ENCODE measurements at regions not wholly inside any gene's neighbourhood (a gene's known extent, or its start where the extent isn't known, plus 50 kb on each side); places are given as distances from the start of the nearest gene placed in this dataset.

DNA sequence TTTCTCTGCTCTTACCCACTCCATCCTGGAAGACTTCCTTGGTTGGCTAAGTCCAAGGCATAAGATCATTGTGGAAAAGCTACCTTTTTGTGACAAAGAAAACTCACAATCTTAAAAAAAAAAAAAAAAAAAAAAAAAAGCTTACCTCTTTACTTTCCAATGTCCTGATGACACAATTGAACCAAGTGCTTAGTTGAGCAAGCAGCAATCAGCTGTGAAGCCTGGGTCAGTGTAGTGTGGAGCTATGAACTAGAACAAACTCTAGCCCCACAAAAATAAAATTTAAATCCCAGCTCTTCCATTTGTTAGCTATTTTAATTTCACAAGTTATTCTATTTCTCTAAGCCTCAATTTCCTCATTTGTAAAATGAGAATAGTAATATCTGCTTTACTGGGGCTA is 647.6 kb downstream of the LMO4 start:
- no peak for DNase-seq
- POLR2A ChIA-PET = no interaction called here
- H3K9me3 ChIP-seq = no peaks in the 10 kb centered on the region
- BruUV-seq (replicated peaks) = no TSS peak
- TF ChIP-seq, protein P1, sequence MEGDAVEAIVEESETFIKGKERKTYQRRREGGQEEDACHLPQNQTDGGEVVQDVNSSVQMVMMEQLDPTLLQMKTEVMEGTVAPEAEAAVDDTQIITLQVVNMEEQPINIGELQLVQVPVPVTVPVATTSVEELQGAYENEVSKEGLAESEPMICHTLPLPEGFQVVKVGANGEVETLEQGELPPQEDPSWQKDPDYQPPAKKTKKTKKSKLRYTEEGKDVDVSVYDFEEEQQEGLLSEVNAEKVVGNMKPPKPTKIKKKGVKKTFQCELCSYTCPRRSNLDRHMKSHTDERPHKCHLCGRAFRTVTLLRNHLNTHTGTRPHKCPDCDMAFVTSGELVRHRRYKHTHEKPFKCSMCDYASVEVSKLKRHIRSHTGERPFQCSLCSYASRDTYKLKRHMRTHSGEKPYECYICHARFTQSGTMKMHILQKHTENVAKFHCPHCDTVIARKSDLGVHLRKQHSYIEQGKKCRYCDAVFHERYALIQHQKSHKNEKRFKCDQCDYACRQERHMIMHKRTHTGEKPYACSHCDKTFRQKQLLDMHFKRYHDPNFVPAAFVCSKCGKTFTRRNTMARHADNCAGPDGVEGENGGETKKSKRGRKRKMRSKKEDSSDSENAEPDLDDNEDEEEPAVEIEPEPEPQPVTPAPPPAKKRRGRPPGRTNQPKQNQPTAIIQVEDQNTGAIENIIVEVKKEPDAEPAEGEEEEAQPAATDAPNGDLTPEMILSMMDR (IDR thresholded peaks at IDR 0.05; ENCODE audit: insufficient read depth in 1 of 2, low read depth in 1 of 2, low read length in 1 of 2, severe bottlenecking in 1 of 2, unreplicated experiment in 1 of 2) = no peak
- Mint-ChIP-seq H3K27me3 (ENCODE audit: insufficient read depth, unreplicated experiment) (no peaks in the 10 kb centered on the region), H3K36me3 (ENCODE audit: insufficient read depth, unreplicated experiment) (no peaks in the 10 kb centered on the region), H3K9me3 (ENCODE audit: unreplicated experiment) (no peaks in the 10 kb centered on the region), H3K4me1 (ENCODE audit: low read depth, unreplicated experiment) (no peaks in the 10 kb centered on the region), H3K4me3 (ENCODE audit: unreplicated experiment) (no peak overlapping the region), H3K27ac (ENCODE audit: unreplicated experiment) (no peak overlapping the region)
- no peaks in the 10 kb centered on the region for H3K36me3 ChIP-seq (ENCODE audit: control insufficient read depth, insufficient read depth, low read length)
- no peak overlapping the region for H3K4me3 ChIP-seq (ENCODE audit: low read depth, low read length)
- CTCF ChIA-PET = no interaction called here
- no peaks in the 10 kb centered on the region for H3K4me1 ChIP-seq
- intact Hi-C loops (cut with micrococcal nuclease; ENCODE audit: unreplicated experiment) = no loop called here
- no peaks in the 10 kb centered on the region for H3K27me3 ChIP-seq (replicated peaks; ENCODE audit: control insufficient read depth, insufficient read depth, low read length)

DNA sequence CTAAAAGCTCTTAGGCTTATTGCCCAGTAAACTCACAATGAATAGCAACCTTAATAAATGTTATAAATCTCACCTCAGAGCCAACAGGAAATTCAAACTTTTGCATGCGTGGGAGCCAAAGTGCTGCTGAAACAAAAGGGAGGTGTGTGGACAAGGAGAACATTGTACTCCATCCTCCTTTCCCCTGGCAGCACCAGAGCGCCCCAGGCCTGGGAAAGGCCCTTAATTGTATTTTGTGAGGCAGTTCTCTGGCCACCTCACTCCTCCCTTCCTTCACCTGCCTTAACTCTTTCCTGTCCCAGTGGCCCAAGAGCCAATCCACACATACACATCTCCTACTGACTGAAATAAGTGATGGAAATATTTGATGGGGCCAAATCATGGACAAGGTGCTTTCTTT is 648.5 kb downstream of the LMO4 start:
- no peaks in the 10 kb centered on the region for H3K36me3 Mint-ChIP-seq (ENCODE audit: insufficient read depth, unreplicated experiment)
- Histone ChIP-seq H3K36me3 (ENCODE audit: control insufficient read depth, insufficient read depth, low read length) (no peaks in the 10 kb centered on the region), H3K9me3 (no peaks in the 10 kb centered on the region), H3K4me1 (no peaks in the 10 kb centered on the region), H3K4me3 (ENCODE audit: low read depth, low read length) (no peak overlapping the region), H3K27me3 (replicated peaks; ENCODE audit: control insufficient read depth, insufficient read depth, low read length) (no peaks in the 10 kb centered on the region)
- intact Hi-C loops (cut with micrococcal nuclease; ENCODE audit: unreplicated experiment) = no loop called here
- H3K4me1 Mint-ChIP-seq (ENCODE audit: low read depth, unreplicated experiment) = no peaks in the 10 kb centered on the region
- BruUV-seq (replicated peaks) = no TSS peak
- no peak for DNase-seq
- no peak overlapping the region for H3K27ac Mint-ChIP-seq (ENCODE audit: unreplicated experiment)
- TF ChIP-seq, protein P1 (IDR thresholded peaks at IDR 0.05; ENCODE audit: insufficient read depth in 1 of 2, low read depth in 1 of 2, low read length in 1 of 2, severe bottlenecking in 1 of 2, unreplicated experiment in 1 of 2) = no peak
- CTCF ChIA-PET = no interaction called here
- POLR2A ChIA-PET = no interaction called here
- H3K4me3 Mint-ChIP-seq (ENCODE audit: unreplicated experiment) = no peak overlapping the region
- H3K27me3 Mint-ChIP-seq (ENCODE audit: insufficient read depth, unreplicated experiment) = no peaks in the 10 kb centered on the region
- H3K9me3 Mint-ChIP-seq (ENCODE audit: unreplicated experiment) = no peaks in the 10 kb centered on the region

DNA sequence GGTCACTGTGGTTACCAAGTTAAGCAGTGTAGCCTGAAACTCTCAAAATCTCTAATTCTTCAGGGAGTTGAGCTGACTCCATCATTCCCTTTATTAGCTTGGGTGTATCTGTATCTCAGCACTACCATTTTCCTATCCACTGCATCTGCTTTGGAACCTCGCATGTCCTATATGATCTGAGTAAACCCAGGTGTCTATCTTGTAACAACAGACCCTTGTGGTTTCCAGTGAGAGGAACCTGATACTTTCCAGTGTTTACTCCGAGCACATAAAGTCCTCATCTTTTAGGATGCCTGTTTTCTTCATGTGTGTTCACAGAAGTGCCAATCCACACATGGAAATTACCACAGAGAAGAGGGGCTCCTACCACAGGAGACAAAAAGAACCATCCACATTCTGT is 650.4 kb downstream of the LMO4 start:
- Histone ChIP-seq H3K9me3 (no peaks in the 10 kb centered on the region), H3K4me3 (ENCODE audit: low read depth, low read length) (no peak overlapping the region), H3K27me3 (replicated peaks; ENCODE audit: control insufficient read depth, insufficient read depth, low read length) (no peaks in the 10 kb centered on the region), H3K4me1 (no peaks in the 10 kb centered on the region), H3K36me3 (ENCODE audit: control insufficient read depth, insufficient read depth, low read length) (no peaks in the 10 kb centered on the region)
- intact Hi-C loops (cut with micrococcal nuclease; ENCODE audit: unreplicated experiment) = no loop called here
- TF ChIP-seq, protein P1 (IDR thresholded peaks at IDR 0.05; ENCODE audit: insufficient read depth in 1 of 2, low read depth in 1 of 2, low read length in 1 of 2, severe bottlenecking in 1 of 2, unreplicated experiment in 1 of 2) = no peak
- CTCF ChIA-PET = interaction anchor here (0.6 kb wide), 1 partner anchor 699 kb away, joined by 4 read pairs; no protein-coding TSS in a partner anchor
- Mint-ChIP-seq H3K4me1 (ENCODE audit: low read depth, unreplicated experiment) (no peaks in the 10 kb centered on the region), H3K27me3 (ENCODE audit: insufficient read depth, unreplicated experiment) (no peaks in the 10 kb centered on the region), H3K9me3 (ENCODE audit: unreplicated experiment) (no peaks in the 10 kb centered on the region), H3K27ac (ENCODE audit: unreplicated experiment) (no peak overlapping the region), H3K4me3 (ENCODE audit: unreplicated experiment) (no peak overlapping the region), H3K36me3 (ENCODE audit: insufficient read depth, unreplicated experiment) (no peaks in the 10 kb centered on the region)
- no peak for DNase-seq
- no TSS peak for BruUV-seq (replicated peaks)
- POLR2A ChIA-PET = no interaction called here

Data from Caco-2 (cell line).